ENCODE measurements at regions not wholly inside any gene's neighbourhood (a gene's known extent, or its start where the extent isn't known, plus 50 kb on each side); places are given as distances from the start of the nearest gene placed in this dataset.

GRCh38 chr7:156089222-156089621 is 277.0 kb upstream of the SHH start:
- Histone ChIP-seq H3K9ac (ENCODE audit: insufficient read length, low read depth) (no peak overlapping the region), H3K4me3 (ENCODE audit: insufficient read length, low read depth) (no peak overlapping the region), H3K9me3 (ENCODE audit: insufficient read depth, low read length) (no peaks in the 10 kb centered on the region), H3K36me3 (ENCODE audit: insufficient read depth, insufficient read length, low read length) (no peaks in the 10 kb centered on the region), H3K4me1 (ENCODE audit: insufficient read depth, insufficient read length) (no peaks in the 10 kb centered on the region), H3K27me3 (ENCODE audit: insufficient read depth, insufficient read length) (no peaks in the 10 kb centered on the region)
- no peak for DNase-seq (ENCODE audit: low read depth, low spot score)
- TF ChIP-seq YY1 (IDR thresholded peaks at IDR 0.05; ENCODE audit: insufficient read depth, insufficient read length) (no peak), ZNF274 (IDR thresholded peaks at IDR 0.05; ENCODE audit: low read depth, low read length) (no peak), SUZ12 (IDR thresholded peaks at IDR 0.05; ENCODE audit: extremely low read depth, insufficient read depth, insufficient read length) (no peak)

- Histone ChIP-seq H3K9me3 (ENCODE audit: insufficient read depth, low read length) (no peaks in the 10 kb centered on the region), H3K4me3 (ENCODE audit: insufficient read length, low read depth) (no peak overlapping the region), H3K27me3 (ENCODE audit: insufficient read depth, insufficient read length) (no peaks in the 10 kb centered on the region), H3K9ac (ENCODE audit: insufficient read length, low read depth) (no peak overlapping the region), H3K4me1 (ENCODE audit: insufficient read depth, insufficient read length) (no peaks in the 10 kb centered on the region), H3K36me3 (ENCODE audit: insufficient read depth, insufficient read length, low read length) (no peaks in the 10 kb centered on the region)
- no peak for DNase-seq (ENCODE audit: low read depth, low spot score)
- TF ChIP-seq YY1 (IDR thresholded peaks at IDR 0.05; ENCODE audit: insufficient read depth, insufficient read length): no peak
- no peak for TF ChIP-seq ZNF274 (IDR thresholded peaks at IDR 0.05; ENCODE audit: low read depth, low read length)
- TF ChIP-seq SUZ12 (IDR thresholded peaks at IDR 0.05; ENCODE audit: extremely low read depth, insufficient read depth, insufficient read length): no peak
Observed at GRCh38 chr7:156088115-156088514, 275.9 kb upstream of the SHH start.

GRCh38 chr7:156082048-156083040 is 270.1 kb upstream of the SHH start:
- no peak for TF ChIP-seq ZNF274 (IDR thresholded peaks at IDR 0.05; ENCODE audit: low read depth, low read length)
- no peak for TF ChIP-seq SUZ12 (IDR thresholded peaks at IDR 0.05; ENCODE audit: extremely low read depth, insufficient read depth, insufficient read length)
- no peak for TF ChIP-seq YY1 (IDR thresholded peaks at IDR 0.05; ENCODE audit: insufficient read depth, insufficient read length)
- Histone ChIP-seq H3K27me3 (ENCODE audit: insufficient read depth, insufficient read length) (no peaks in the 10 kb centered on the region), H3K4me3 (ENCODE audit: insufficient read length, low read depth) (no peak overlapping the region), H3K9ac (ENCODE audit: insufficient read length, low read depth) (no peak overlapping the region), H3K4me1 (ENCODE audit: insufficient read depth, insufficient read length) (no peaks in the 10 kb centered on the region), H3K36me3 (ENCODE audit: insufficient read depth, insufficient read length, low read length) (no peaks in the 10 kb centered on the region), H3K9me3 (ENCODE audit: insufficient read depth, low read length) (no peaks in the 10 kb centered on the region; the same call in 1 of the 2 replicates)
- DNase-seq (ENCODE audit: low read depth, low spot score): no peak

GRCh38 chr7:156080596-156080995 is 268.3 kb upstream of the SHH start:
- H3K36me3 ChIP-seq (ENCODE audit: insufficient read depth, insufficient read length, low read length): no peaks in the 10 kb centered on the region
- no peaks in the 10 kb centered on the region; the same call in 1 of the 2 replicates for H3K9me3 ChIP-seq (ENCODE audit: insufficient read depth, low read length)
- H3K4me3 ChIP-seq (ENCODE audit: insufficient read length, low read depth): no peak overlapping the region
- H3K27me3 ChIP-seq (ENCODE audit: insufficient read depth, insufficient read length): no peaks in the 10 kb centered on the region
- TF ChIP-seq ZNF274 (IDR thresholded peaks at IDR 0.05; ENCODE audit: low read depth, low read length) (no peak), SUZ12 (IDR thresholded peaks at IDR 0.05; ENCODE audit: extremely low read depth, insufficient read depth, insufficient read length) (no peak), YY1 (IDR thresholded peaks at IDR 0.05; ENCODE audit: insufficient read depth, insufficient read length) (no peak)
- H3K4me1 ChIP-seq (ENCODE audit: insufficient read depth, insufficient read length): no peaks in the 10 kb centered on the region
- no peak overlapping the region for H3K9ac ChIP-seq (ENCODE audit: insufficient read length, low read depth)
- no peak for DNase-seq (ENCODE audit: low read depth, low spot score)

GRCh38 chr7:156080046-156080445 is 267.8 kb upstream of the SHH start:
- no peak for DNase-seq (ENCODE audit: low read depth, low spot score)
- Histone ChIP-seq H3K9me3 (ENCODE audit: insufficient read depth, low read length) (no peaks in the 10 kb centered on the region; the same call in 1 of the 2 replicates), H3K4me1 (ENCODE audit: insufficient read depth, insufficient read length) (no peaks in the 10 kb centered on the region), H3K4me3 (ENCODE audit: insufficient read length, low read depth) (no peak overlapping the region), H3K36me3 (ENCODE audit: insufficient read depth, insufficient read length, low read length) (no peaks in the 10 kb centered on the region), H3K9ac (ENCODE audit: insufficient read length, low read depth) (no peak overlapping the region), H3K27me3 (ENCODE audit: insufficient read depth, insufficient read length) (no peaks in the 10 kb centered on the region)
- TF ChIP-seq ZNF274 (IDR thresholded peaks at IDR 0.05; ENCODE audit: low read depth, low read length) (no peak), YY1 (IDR thresholded peaks at IDR 0.05; ENCODE audit: insufficient read depth, insufficient read length) (no peak), SUZ12 (IDR thresholded peaks at IDR 0.05; ENCODE audit: extremely low read depth, insufficient read depth, insufficient read length) (no peak)

GRCh38 chr7:156079156-156079555 is 266.9 kb upstream of the SHH start:
- no peaks in the 10 kb centered on the region for H3K27me3 ChIP-seq (ENCODE audit: insufficient read depth, insufficient read length)
- DNase-seq (ENCODE audit: low read depth, low spot score): no peak
- TF ChIP-seq ZNF274 (IDR thresholded peaks at IDR 0.05; ENCODE audit: low read depth, low read length) (no peak), YY1 (IDR thresholded peaks at IDR 0.05; ENCODE audit: insufficient read depth, insufficient read length) (no peak), SUZ12 (IDR thresholded peaks at IDR 0.05; ENCODE audit: extremely low read depth, insufficient read depth, insufficient read length) (no peak)

GRCh38 chr7:156074982-156075615 is 262.8 kb upstream of the SHH start:
- no peak overlapping the region for H3K4me3 ChIP-seq (ENCODE audit: insufficient read length, low read depth)
- H3K27me3 ChIP-seq (ENCODE audit: insufficient read depth, insufficient read length): no peaks in the 10 kb centered on the region
- DNase-seq (ENCODE audit: low read depth, low spot score): no peak
- no peak for TF ChIP-seq SUZ12 (IDR thresholded peaks at IDR 0.05; ENCODE audit: extremely low read depth, insufficient read depth, insufficient read length)
- no peaks in the 10 kb centered on the region for H3K36me3 ChIP-seq (ENCODE audit: insufficient read depth, insufficient read length, low read length)
- H3K4me1 ChIP-seq (ENCODE audit: insufficient read depth, insufficient read length): no peaks in the 10 kb centered on the region
- H3K9ac ChIP-seq (ENCODE audit: insufficient read length, low read depth): no peak overlapping the region
- no peaks in the 10 kb centered on the region; the same call in 1 of the 2 replicates for H3K9me3 ChIP-seq (ENCODE audit: insufficient read depth, low read length)

More at GRCh38 chr7:156079156-156079555, 266.9 kb upstream of the SHH start:
- H3K4me1 ChIP-seq (ENCODE audit: insufficient read depth, insufficient read length): no peaks in the 10 kb centered on the region
- no peak overlapping the region for H3K9ac ChIP-seq (ENCODE audit: insufficient read length, low read depth)
- no peak overlapping the region for H3K4me3 ChIP-seq (ENCODE audit: insufficient read length, low read depth)
- no peaks in the 10 kb centered on the region for H3K36me3 ChIP-seq (ENCODE audit: insufficient read depth, insufficient read length, low read length)
- no peaks in the 10 kb centered on the region; the same call in 1 of the 2 replicates for H3K9me3 ChIP-seq (ENCODE audit: insufficient read depth, low read length)
